ENCODE measurements at regions not wholly inside any gene's neighbourhood (a gene's known extent, or its start where the extent isn't known, plus 50 kb on each side); places are given as distances from the start of the nearest gene placed in this dataset.

DNA sequence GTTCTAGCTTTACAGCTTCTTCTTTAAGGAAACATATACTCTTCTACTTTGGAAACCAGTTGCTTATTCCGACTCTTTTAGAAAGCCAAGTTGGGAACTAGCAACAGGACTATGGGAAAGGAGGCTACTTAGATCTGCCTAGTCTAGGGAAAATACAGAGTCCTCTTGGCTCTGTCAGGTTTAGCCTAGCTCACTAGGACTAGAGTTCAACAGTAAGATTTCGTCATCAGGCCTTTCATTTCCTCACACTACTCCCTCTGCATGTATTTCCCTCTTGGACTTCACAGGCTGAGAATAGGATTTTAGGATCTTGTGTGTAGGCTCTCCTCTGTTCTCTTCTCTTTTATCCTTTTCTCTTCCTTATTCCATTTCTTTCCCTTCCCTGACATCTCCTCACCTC lies 409.8 kb downstream of the AR start:
- TF ChIP-seq POLR2A (IDR thresholded peaks at IDR 0.05; ENCODE audit: extremely low read depth, insufficient read length) (no peak), CTCF (IDR thresholded peaks at IDR 0.05; ENCODE audit: low read depth, low read length) (no peak), MYC (IDR thresholded peaks at IDR 0.05; ENCODE audit: low read depth, low read length) (no peak), MAX (IDR thresholded peaks at IDR 0.05; ENCODE audit: low read depth, low read length) (no peak)
- DNase-seq (ENCODE audit: low read depth), result no peak
- H3K4me3 ChIP-seq (ENCODE audit: low read depth, low read length), result no peak overlapping the region

- DNase-seq (ENCODE audit: low read depth), result no peak
- TF ChIP-seq CTCF (IDR thresholded peaks at IDR 0.05; ENCODE audit: low read depth, low read length), result no peak
- no peak for TF ChIP-seq POLR2A (IDR thresholded peaks at IDR 0.05; ENCODE audit: extremely low read depth, insufficient read length)
- TF ChIP-seq MYC (IDR thresholded peaks at IDR 0.05; ENCODE audit: low read depth, low read length), result no peak
- TF ChIP-seq MAX (IDR thresholded peaks at IDR 0.05; ENCODE audit: low read depth, low read length), result no peak
- H3K4me3 ChIP-seq (ENCODE audit: low read depth, low read length), result no peak overlapping the region
Measured at GRCh38 chrX:67961516-67961915, 417.7 kb downstream of the AR start.

Measured in NB4 (cell line).